HG03097 (cell line): ENCODE measurements at regions not wholly inside any gene's neighbourhood (a gene's known extent, or its start where the extent isn't known, plus 50 kb on each side); places are given as distances from the start of the nearest gene placed in this dataset.

Source experiments
- ATAC-seq: cut with Tn5 transposase; IDR thresholded peaks from one replicate; pipeline ENCODE4 v1.9.1; 2021; ENCODE audit not compliant: unreplicated experiment, low FRiP score

DNA sequence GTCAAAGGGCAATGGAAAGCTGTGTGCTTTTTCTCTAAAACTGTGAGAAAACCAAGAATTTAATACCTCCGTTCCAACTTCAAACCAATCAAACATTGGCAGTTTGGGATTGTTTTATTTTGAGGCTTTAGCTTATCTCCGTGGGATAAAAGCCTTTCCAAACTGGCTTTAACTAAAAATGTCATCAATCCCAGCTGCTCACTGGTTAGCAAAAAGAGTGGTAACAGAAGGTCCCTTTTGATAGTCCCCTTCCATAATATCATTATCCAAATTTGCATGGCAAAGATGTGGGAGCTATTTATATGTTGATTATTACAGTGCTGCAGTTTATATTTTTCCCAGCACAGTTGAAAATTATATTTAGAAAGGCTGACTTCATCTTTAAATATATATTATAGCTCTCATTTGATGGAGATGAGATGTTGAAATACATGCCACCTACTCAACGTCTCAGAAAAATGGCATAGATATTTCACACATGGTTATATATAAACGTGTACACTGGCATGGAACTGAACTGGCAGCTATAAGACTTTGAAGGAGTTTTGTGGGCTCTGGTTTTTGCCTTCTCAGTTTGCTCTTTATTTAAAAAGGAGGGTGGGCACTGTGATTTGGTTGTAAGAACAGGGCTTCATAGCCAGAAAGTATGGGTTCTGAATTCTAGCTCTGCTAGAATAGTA is 707.1 kb upstream of the SLIT2 start:
- no peak for ATAC-seq

DNA sequence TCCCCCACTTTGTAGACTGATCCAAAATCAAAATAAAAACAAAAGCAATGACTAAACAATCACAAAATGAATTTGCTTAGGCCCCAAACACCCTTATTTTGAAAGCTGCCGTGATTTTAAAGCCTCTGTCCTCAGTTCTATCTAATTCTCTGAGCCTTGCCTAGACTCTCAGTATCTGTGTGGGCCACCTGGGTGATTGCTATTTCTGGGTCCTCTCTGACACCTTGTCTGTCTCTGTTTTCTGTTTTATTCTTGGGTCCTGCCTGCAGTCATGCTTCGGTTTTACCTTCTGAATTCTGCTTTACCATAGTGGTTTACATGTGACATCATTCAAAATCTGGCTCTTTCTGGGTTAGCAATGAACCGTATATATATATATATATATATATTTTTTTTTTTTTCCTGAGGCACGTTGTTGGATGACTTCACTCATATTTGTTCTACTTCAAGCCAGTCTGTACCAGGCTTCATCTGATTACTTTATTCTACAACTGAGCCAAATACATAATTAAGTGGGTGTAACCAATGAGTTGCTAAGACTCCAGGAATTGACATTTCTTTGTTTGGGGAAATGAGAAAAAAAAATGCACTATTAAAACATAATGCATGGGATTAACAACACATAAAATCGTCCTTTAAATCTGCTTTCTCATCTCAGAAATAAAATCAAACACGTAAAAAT is 710.7 kb upstream of the SLIT2 start:
- no peak for ATAC-seq

- no peak for ATAC-seq
These were observed 712.5 kb upstream of the SLIT2 start for GRCh38 chr4:19539201-19539600.

DNA sequence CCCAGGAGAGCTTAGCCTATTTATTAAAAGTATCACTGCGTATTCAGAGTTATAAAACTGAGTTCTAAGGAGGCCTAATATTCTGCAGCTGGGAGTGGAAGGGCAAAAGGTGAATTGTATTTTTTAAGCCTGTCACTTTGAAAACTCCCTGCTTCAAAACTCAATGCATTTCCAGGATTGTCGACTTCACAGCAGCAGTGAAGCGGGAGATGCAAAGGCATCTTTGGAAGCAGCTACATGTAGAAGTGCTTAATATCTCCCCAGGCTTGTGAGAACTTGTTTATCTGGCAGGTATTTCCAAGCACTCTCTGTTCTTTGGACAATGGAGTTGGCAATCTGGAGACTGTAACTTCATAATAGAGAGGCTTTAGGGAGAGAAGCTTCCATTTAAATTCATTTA is 717.5 kb upstream of the SLIT2 start:
- ATAC-seq = no peak

- no peak for ATAC-seq
These were observed 719.5 kb upstream of the SLIT2 start for GRCh38 chr4:19531906-19532848.

GRCh38 chr4:19523964-19524363 is 727.7 kb upstream of the SLIT2 start:
- ATAC-seq = no peak

DNA sequence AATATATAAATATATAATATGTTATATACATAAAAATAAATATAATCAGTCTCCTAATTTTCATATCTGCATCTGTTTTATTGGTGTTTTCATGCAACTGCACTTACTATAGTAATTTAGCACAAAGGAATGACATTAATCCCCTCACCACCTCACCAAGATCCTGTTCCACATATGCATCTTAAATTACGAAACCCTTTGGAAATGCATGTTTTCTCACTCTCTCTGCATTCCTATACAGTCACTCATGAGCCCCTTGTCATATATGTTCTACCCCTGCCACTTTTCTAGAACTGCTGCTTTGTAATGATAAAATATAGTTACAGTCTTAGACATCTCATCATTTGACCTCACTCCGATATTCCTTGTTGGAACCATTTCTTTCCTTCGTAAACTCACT is 728.7 kb upstream of the SLIT2 start:
- no peak for ATAC-seq

DNA sequence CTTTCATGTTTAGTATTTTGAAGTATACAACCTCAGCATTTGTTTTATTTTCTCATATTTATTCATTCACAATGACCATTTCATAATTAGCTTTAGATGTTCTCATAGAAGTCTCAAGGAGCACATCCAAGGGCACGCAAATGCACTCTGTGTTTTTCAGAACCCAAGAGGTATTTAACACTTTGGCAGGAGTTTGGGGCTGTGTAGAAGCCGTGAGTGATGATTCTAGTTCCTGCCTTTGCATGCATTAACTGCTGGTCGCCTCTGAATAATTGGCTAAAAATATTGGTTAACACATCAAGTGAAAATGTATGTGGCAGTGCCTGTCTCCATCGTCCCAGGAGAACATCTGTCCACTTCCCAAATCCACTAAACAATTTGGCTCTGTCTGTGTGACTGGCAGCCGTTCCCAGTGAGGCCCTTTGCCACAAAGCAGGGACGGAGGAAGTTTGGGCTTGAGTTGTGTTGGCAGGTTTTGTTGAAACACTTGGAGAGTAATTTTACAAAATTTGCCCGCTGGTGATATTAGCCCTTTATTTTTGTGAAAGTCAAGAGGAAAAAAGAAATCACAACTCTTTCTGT is 730.7 kb upstream of the SLIT2 start:
- ATAC-seq = no peak

- ATAC-seq = no peak
These were observed 737.2 kb upstream of the SLIT2 start for GRCh38 chr4:19514276-19515070.

DNA sequence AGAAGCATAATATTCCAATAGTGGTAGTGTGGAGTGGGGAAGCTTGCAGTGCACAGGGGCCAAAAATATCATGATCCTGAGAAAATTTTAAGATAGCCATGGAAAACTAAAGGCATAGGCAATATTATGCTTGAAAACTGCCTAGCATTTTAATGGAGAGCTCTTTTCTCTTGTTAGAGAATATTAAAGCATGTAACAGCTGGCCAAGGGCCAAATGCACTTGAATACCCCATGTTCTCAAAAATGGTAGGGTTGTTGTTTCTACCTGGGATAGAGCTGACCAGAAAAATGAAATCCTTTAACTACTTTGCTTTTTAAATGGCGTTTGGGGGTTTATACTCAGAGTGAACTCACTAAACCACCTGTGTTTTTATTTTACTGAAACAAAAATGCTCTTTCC is 739.6 kb upstream of the SLIT2 start:
- ATAC-seq = no peak

DNA sequence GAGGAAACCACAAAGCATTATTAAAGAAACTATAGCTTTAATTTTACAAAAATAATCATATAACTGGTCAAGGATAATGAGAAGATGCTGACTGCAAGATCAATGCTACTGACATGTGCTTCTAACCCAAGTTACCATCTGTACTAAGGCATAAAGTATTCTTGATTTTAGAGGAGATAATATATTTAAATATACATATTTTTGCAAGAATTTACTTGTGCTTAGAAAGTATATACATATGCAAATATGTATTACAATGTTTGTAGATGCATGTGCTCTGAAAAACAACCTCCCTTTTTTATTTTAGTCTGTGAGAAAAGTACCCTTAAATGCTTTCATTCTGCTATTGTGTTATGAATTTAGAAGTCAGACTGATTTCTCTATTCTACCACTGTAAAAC is 740.7 kb upstream of the SLIT2 start:
- no peak for ATAC-seq

DNA sequence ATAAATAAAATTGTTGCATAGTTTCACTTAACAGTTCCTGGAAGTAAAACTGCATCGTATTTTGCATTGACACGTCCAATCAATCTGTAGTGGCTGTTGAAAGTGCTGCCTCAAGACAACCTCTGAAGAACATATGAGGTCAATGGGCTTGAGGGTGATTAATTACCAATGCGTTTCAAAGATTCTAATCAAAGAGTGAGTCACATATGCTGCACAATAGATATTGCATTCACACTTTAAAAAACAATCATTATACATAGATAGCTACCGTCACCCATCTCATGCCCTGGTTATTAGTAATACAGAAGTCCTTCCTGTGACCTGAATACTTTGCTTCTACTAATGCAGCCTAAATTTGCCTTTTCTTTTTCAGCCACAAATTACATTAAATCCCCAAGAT is 743.3 kb upstream of the SLIT2 start:
- ATAC-seq = no peak

- no peak for ATAC-seq
These were observed 754.0 kb upstream of the SLIT2 start for GRCh38 chr4:19497705-19498104.

- ATAC-seq = no peak
These were observed 754.9 kb upstream of the SLIT2 start for GRCh38 chr4:19496756-19497155.

DNA sequence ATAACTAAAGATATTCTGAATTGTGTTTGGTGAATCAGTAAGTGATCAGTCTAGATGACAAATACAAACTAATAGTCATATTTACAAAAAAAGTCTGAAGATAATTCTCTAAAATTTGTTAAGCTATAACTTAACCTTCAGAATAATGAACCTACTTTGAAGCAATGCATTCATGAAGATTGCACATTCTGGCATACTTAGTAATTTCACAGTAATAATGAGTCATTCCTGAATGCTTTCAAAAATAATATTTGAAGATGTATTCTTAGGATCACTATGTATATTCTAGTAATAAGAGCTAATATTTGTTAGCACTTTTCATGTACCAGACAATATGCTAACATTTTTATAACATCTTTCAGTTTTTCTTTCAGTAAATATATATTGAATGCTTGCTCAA is 756.7 kb upstream of the SLIT2 start:
- no peak for ATAC-seq

GRCh38 chr4:19492606-19493005 is 759.1 kb upstream of the SLIT2 start:
- no peak for ATAC-seq

GRCh38 chr4:19486400-19486799 is 765.3 kb upstream of the SLIT2 start:
- ATAC-seq = no peak

GRCh38 chr4:19478791-19479190 is 772.9 kb upstream of the SLIT2 start:
- no peak for ATAC-seq

- ATAC-seq = no peak
These were observed 778.1 kb upstream of the SLIT2 start for GRCh38 chr4:19473569-19473968.

- ATAC-seq = no peak
These were observed 779.0 kb upstream of the SLIT2 start for GRCh38 chr4:19472666-19473065.
